H9 (cell line): ENCODE measurements at regions not wholly inside any gene's neighbourhood (a gene's known extent, or its start where the extent isn't known, plus 50 kb on each side); places are given as distances from the start of the nearest gene placed in this dataset.

Experiments used
- DNase-seq: peaks from one replicate; pipeline ENCODE4 v3.0.0-alpha.2; 2017
- H2AFZ ChIP-seq: one replicate; pipeline ENCODE4 v1.6.1; 2013; ENCODE audit warnings: mild to moderate bottlenecking, low read length, control low read depth, moderate library complexity
- H2AK5ac ChIP-seq: 2 replicates; pipeline ENCODE4 v1.6.1; 2013; ENCODE audit warnings: low read length, control low read depth, mixed read lengths; ENCODE audit not compliant: insufficient read length
- H2BK120ac ChIP-seq: one replicate; pipeline ENCODE4 v1.6.1; 2013; ENCODE audit warnings: low read depth, mild to moderate bottlenecking, low read length, control low read depth, inconsistent platforms; ENCODE audit not compliant: poor library complexity, severe bottlenecking
- H2BK12ac ChIP-seq: 2 replicates; pipeline ENCODE4 v1.6.1; 2013; ENCODE audit warnings: low read length, control low read depth, mixed read lengths, low read depth; ENCODE audit not compliant: insufficient read length
- H2BK15ac ChIP-seq: 2 replicates; pipeline ENCODE4 v1.6.1; 2013; ENCODE audit warnings: low read depth, low read length, control low read depth
- H2BK20ac ChIP-seq: one replicate; pipeline ENCODE4 v1.6.1; 2013; ENCODE audit warnings: low read depth, mild to moderate bottlenecking, low read length, control low read depth, inconsistent platforms; ENCODE audit not compliant: poor library complexity, severe bottlenecking
- H2BK5ac ChIP-seq: 2 replicates; pipeline ENCODE4 v1.6.1; 2013; ENCODE audit warnings: low read length, control low read depth, mixed read lengths; ENCODE audit not compliant: insufficient read length
- H3K14ac ChIP-seq: 2 replicates; pipeline ENCODE4 v1.6.1; 2013; ENCODE audit warnings: low read length, control low read depth; ENCODE audit not compliant: insufficient read depth
- H3K18ac ChIP-seq: 2 replicates; pipeline ENCODE4 v1.6.1; 2013; ENCODE audit warnings: low read depth, mild to moderate bottlenecking, mixed read lengths, low read length, control low read depth; ENCODE audit not compliant: insufficient read length
- H3K23ac ChIP-seq: 2 replicates; pipeline ENCODE4 v1.6.1; 2013; ENCODE audit warnings: low read length, control low read depth, mixed read lengths, low read depth; ENCODE audit not compliant: insufficient read length
- H3K23me2 ChIP-seq: 2 replicates; pipeline ENCODE4 v1.6.1; 2013; ENCODE audit warnings: low read depth, mild to moderate bottlenecking, mixed read lengths, low read length, control low read depth; ENCODE audit not compliant: insufficient read length, poor library complexity, severe bottlenecking
- H3K27ac ChIP-seq: 2 replicates; pipeline ENCODE4 v1.5.1; 2013; ENCODE audit warnings: low read length, control low read depth, mixed read lengths, low read depth; ENCODE audit not compliant: insufficient read length
- H3K27me3 ChIP-seq: 2 replicates; pipeline ENCODE4 v1.6.1; 2013; ENCODE audit warnings: low read length, control low read depth, inconsistent platforms; ENCODE audit not compliant: insufficient read depth
- H3K4ac ChIP-seq: 2 replicates; pipeline ENCODE4 v1.6.1; 2013; ENCODE audit warnings: low read depth, mild to moderate bottlenecking, control low read depth, inconsistent platforms, low read length, moderate library complexity
- H3K4me1 ChIP-seq: 2 replicates; pipeline ENCODE4 v1.6.1; 2013; ENCODE audit warnings: low read length, control low read depth, inconsistent platforms; ENCODE audit not compliant: insufficient read depth
- H3K4me2 ChIP-seq: 2 replicates; pipeline ENCODE4 v1.6.1; 2013; ENCODE audit warnings: low read length, control low read depth, mixed read lengths; ENCODE audit not compliant: insufficient read length, insufficient read depth
- H3K56ac ChIP-seq: 2 replicates; pipeline ENCODE4 v1.6.1; 2013; ENCODE audit warnings: low read depth, mild to moderate bottlenecking, mixed read lengths, low read length, control low read depth; ENCODE audit not compliant: insufficient read length
- H3K79me1 ChIP-seq: 2 replicates; pipeline ENCODE4 v1.6.1; 2013; ENCODE audit warnings: low read depth, mild to moderate bottlenecking, moderate library complexity, low read length, control low read depth, inconsistent platforms; ENCODE audit not compliant: insufficient read depth, poor library complexity, severe bottlenecking
- H3K79me2 ChIP-seq: 2 replicates; pipeline ENCODE4 v1.6.1; 2013; ENCODE audit warnings: low read length, control low read depth, inconsistent platforms; ENCODE audit not compliant: insufficient read depth
- H3K9ac ChIP-seq: 2 replicates; pipeline ENCODE4 v1.6.1; 2013; ENCODE audit warnings: low read length, control low read depth, mixed read lengths; ENCODE audit not compliant: insufficient read length; ENCODE audit errors: extremely low read depth
- H3K9me3 ChIP-seq: one replicate; pipeline ENCODE4 v1.6.1; 2013; ENCODE audit warnings: low read depth, low read length, inconsistent platforms; ENCODE audit not compliant: control insufficient read depth
- H3T11ph ChIP-seq: one replicate; pipeline ENCODE4 v1.6.1; 2013; ENCODE audit warnings: mild to moderate bottlenecking, low read length, control low read depth, inconsistent platforms
- H4K20me1 ChIP-seq: one replicate; pipeline ENCODE4 v1.6.1; 2013; ENCODE audit not compliant: control insufficient read depth, insufficient read length, insufficient read depth
- H4K5ac ChIP-seq: 2 replicates; pipeline ENCODE4 v1.6.1; 2013; ENCODE audit warnings: low read depth, mild to moderate bottlenecking, mixed read lengths, low read length, control low read depth; ENCODE audit not compliant: insufficient read length
- H4K8ac ChIP-seq: replicated peaks from 2 replicates; pipeline ENCODE4 v1.6.1; 2013; ENCODE audit warnings: low read length, control low read depth, mixed read lengths, low read depth; ENCODE audit not compliant: insufficient read length
- H4K91ac ChIP-seq: 2 replicates; pipeline ENCODE4 v1.6.1; 2013; ENCODE audit warnings: low read depth, mild to moderate bottlenecking, moderate library complexity, mixed read lengths, low read length, control low read depth; ENCODE audit not compliant: insufficient read length
- H3K27ac Mint-ChIP-seq, 3 experiments: 2 replicates in 2 of 3; 3 replicates in 1 of 3; pipeline ENCODE4 v1.8.0; 2020 to 2021; ENCODE audit warnings: mixed read lengths in 3 of 3, mild to moderate bottlenecking in 1 of 3, moderate library complexity in 1 of 3
- H3K27me3 Mint-ChIP-seq: 2 replicates; pipeline ENCODE4 v1.8.0; 2021; ENCODE audit warnings: low read depth, mild to moderate bottlenecking, moderate library complexity, mixed read lengths
- H3K36me3 Mint-ChIP-seq, 3 experiments: 2 replicates in 2 of 3; 3 replicates in 1 of 3; pipeline ENCODE4 v1.8.0; 2020 to 2021; ENCODE audit warnings: low read depth in 3 of 3, mixed read lengths in 3 of 3; ENCODE audit not compliant: insufficient read depth in 1 of 3
- H3K4me1 Mint-ChIP-seq, 2 experiments: 2 replicates each; pipeline ENCODE4 v1.8.0; 2020; ENCODE audit warnings: mixed read lengths in 2 of 2
- H3K4me3 Mint-ChIP-seq, 2 experiments: 2 replicates in 1 of 2; 3 replicates in 1 of 2; pipeline ENCODE4 v1.8.0; 2020 to 2021; ENCODE audit warnings: mild to moderate bottlenecking in 2 of 2, mixed read lengths in 2 of 2, moderate library complexity in 1 of 2
- H3K9me3 Mint-ChIP-seq, 2 experiments: 2 replicates in 1 of 2; 3 replicates in 1 of 2; pipeline ENCODE4 v1.8.0; 2020; ENCODE audit warnings: mild to moderate bottlenecking in 2 of 2, mixed read lengths in 2 of 2, moderate library complexity in 1 of 2
- CTCF ChIP-seq: fragments of 200-600 bp; sonication (generic); conservative IDR thresholded peaks from 3 replicates; pipeline ENCODE4 v1.8.0; 2021; ENCODE audit warnings: antibody characterized with exemption, mild to moderate bottlenecking
- WGBS: extraction: QIAGEN DNeasy Blood & Tissue Kit; methylation state at CpG from one replicate; pipeline ENCODE4 v1.1.7; 2013; ENCODE audit warnings: missing lambda C conversion rate, low lambda C conversion rate, mixed read lengths; ENCODE audit not compliant: insufficient read length; ENCODE audit errors: extremely low coverage; 5-methylcytosine and 5-hydroxymethylcytosine counted together

- Histone ChIP-seq H3K23ac (no peak overlapping the region), H3K9me3 (no peaks in the 10 kb centered on the region), H2BK20ac (no peak overlapping the region), H3K27me3 (no peaks in the 10 kb centered on the region), H3K79me2 (no peaks in the 10 kb centered on the region), H3K79me1 (no peaks in the 10 kb centered on the region), H4K91ac (no peak overlapping the region), H2AFZ (no peak overlapping the region), H4K5ac (no peak overlapping the region), H3K23me2 (no peaks in the 10 kb centered on the region), H4K8ac (no peak overlapping the region), H3K27ac (no peak overlapping the region), H3K9ac (no peak overlapping the region), H3K4ac (no peak overlapping the region), H2BK5ac (no peak overlapping the region), H3K4me2 (no peak overlapping the region), H3K14ac (no peak overlapping the region), H3K4me1 (no peaks in the 10 kb centered on the region; the same call in 1 of the 2 replicates), H3T11ph (no peak overlapping the region), H4K20me1 (no peaks in the 10 kb centered on the region), H2AK5ac (no peak overlapping the region), H2BK15ac (no peak overlapping the region), H3K56ac (no peak overlapping the region), H2BK120ac (no peak overlapping the region), H2BK12ac (no peak overlapping the region), H3K18ac (no peak overlapping the region)
- Mint-ChIP-seq H3K9me3 (peaks cover 0 to 51% of the 10 kb centered on the region in 2 experiments; a peak in 3 of 5 replicates), H3K36me3 (peaks cover 0 to 3% (median 0%) of the 10 kb centered on the region in 3 experiments; a peak in 3 of 7 replicates), H3K27ac (no peak overlapping the region), H3K27me3 (peaks cover 2% of the 10 kb centered on the region; the same call in 1 of the 2 replicates), H3K4me1 (peaks cover 20% of the 10 kb centered on the region in 2 experiments), H3K4me3 (no peak overlapping the region)
- DNase-seq = no peak
- no peak for TF ChIP-seq CTCF
- no CpG with 5 or more reads among the region's 3 CpGs for WGBS
Measured at GRCh38 chrX:9351126-9351525, 113.7 kb upstream of the TBL1X start.
